MM.1S (cell line): ENCODE measurements at regions not wholly inside any gene's neighbourhood (a gene's known extent, or its start where the extent isn't known, plus 50 kb on each side); places are given as distances from the start of the nearest gene placed in this dataset.

Experiments used
- DNase-seq: peaks from one replicate; pipeline ENCODE4 v3.0.0-alpha.2; 2015
- H2AFZ ChIP-seq: fragments of 300-600 bp; sonication (generic); 2 replicates; pipeline ENCODE4 v1.6.0; 2016; ENCODE audit warnings: antibody characterized with exemption, low read length
- H3F3A ChIP-seq: fragments of 300-600 bp; sonication (generic); 2 replicates; pipeline ENCODE4 v1.6.1; 2016; ENCODE audit warnings: mild to moderate bottlenecking, antibody characterized with exemption, low read length, moderate library complexity, mixed read lengths; ENCODE audit not compliant: insufficient read depth
- H3K27ac ChIP-seq: fragments of 300-600 bp; sonication (generic); 2 replicates; pipeline ENCODE4 v1.5.1; 2016; ENCODE audit warnings: mild to moderate bottlenecking, low read length
- H3K27me3 ChIP-seq: fragments of 300-600 bp; sonication (generic); replicated peaks from 2 replicates; pipeline ENCODE4 v1.6.0; 2016; ENCODE audit warnings: low read length; ENCODE audit not compliant: insufficient read depth
- H3K36me3 ChIP-seq: fragments of 300-600 bp; sonication (generic); replicated peaks from 2 replicates; pipeline ENCODE4 v1.6.1; 2016; ENCODE audit warnings: mild to moderate bottlenecking, low read length, mixed read lengths; ENCODE audit not compliant: insufficient read depth
- H3K4me1 ChIP-seq: fragments of 300-600 bp; sonication (generic); 2 replicates; pipeline ENCODE4 v1.6.1; 2016; ENCODE audit warnings: low read length, mixed read lengths
- H3K4me2 ChIP-seq: fragments of 300-600 bp; sonication (generic); 2 replicates; pipeline ENCODE4 v1.6.0; 2016; ENCODE audit warnings: low read depth, low read length
- H3K4me3 ChIP-seq: fragments of 300-600 bp; sonication (generic); 2 replicates; pipeline ENCODE4 v1.5.1; 2016; ENCODE audit warnings: low read length, mixed read lengths
- H3K79me2 ChIP-seq: fragments of 300-600 bp; sonication (generic); 2 replicates; pipeline ENCODE4 v1.6.1; 2016; ENCODE audit warnings: mixed run types, low read length, mixed read lengths
- H3K9ac ChIP-seq: fragments of 300-600 bp; sonication (generic); 2 replicates; pipeline ENCODE4 v1.6.1; 2016; ENCODE audit warnings: low read length, mixed read lengths
- H3K9me2 ChIP-seq: fragments of 300-600 bp; sonication (generic); replicated peaks from 2 replicates; pipeline ENCODE4 v1.6.1; 2016; ENCODE audit warnings: mild to moderate bottlenecking, low read length, mixed read lengths; ENCODE audit not compliant: insufficient read depth
- H3K9me3 ChIP-seq: fragments of 300-600 bp; sonication (generic); replicated peaks from 2 replicates; pipeline ENCODE4 v1.6.1; 2016; ENCODE audit warnings: mild to moderate bottlenecking, low read length, mixed read lengths; ENCODE audit not compliant: insufficient read depth
- H4K20me1 ChIP-seq: fragments of 300-600 bp; sonication (generic); 2 replicates; pipeline ENCODE4 v1.6.1; 2016; ENCODE audit warnings: mild to moderate bottlenecking, low read length, moderate library complexity, mixed read lengths; ENCODE audit not compliant: insufficient read depth
- CTCF ChIP-seq: fragments of 300-600 bp; sonication (generic); IDR thresholded peaks from 2 replicates; pipeline ENCODE4 v1.5.1; 2016; ENCODE audit warnings: antibody characterized with exemption, low read length, mixed read lengths
- EZH2 ChIP-seq: fragments of 300-600 bp; sonication (generic); optimal IDR thresholded peaks from 2 replicates; pipeline ENCODE3; 2017; ENCODE audit warnings: low read depth, mild to moderate bottlenecking, antibody characterized with exemption, low read length, mixed read lengths
- EZH2phosphoT487 ChIP-seq: fragments of 300-600 bp; sonication (generic); IDR thresholded peaks from 2 replicates; pipeline ENCODE4 v1.6.1; 2018; ENCODE audit warnings: antibody characterized with exemption, low read length

- no peak overlapping the region for H3K9ac ChIP-seq
- no peak overlapping the region for H2AFZ ChIP-seq
- TF ChIP-seq EZH2 (no peak), EZH2phosphoT487 (no peak), CTCF (no peak)
- DNase-seq = no peak
- no peaks in the 10 kb centered on the region for H3K79me2 ChIP-seq
- H4K20me1 ChIP-seq = no peaks in the 10 kb centered on the region
- H3K36me3 ChIP-seq = no peaks in the 10 kb centered on the region
- H3K4me3 ChIP-seq = no peak overlapping the region
- H3K27ac ChIP-seq = no peak overlapping the region
- H3K4me1 ChIP-seq = no peaks in the 10 kb centered on the region
- no peaks in the 10 kb centered on the region for H3K9me2 ChIP-seq
- H3K4me2 ChIP-seq = no peak overlapping the region
- H3F3A ChIP-seq = no peaks in the 10 kb centered on the region
- H3K9me3 ChIP-seq = no peaks in the 10 kb centered on the region; the same call in 1 of the 2 replicates
- no peaks in the 10 kb centered on the region for H3K27me3 ChIP-seq
Observed at GRCh38 chr21:26784974-26785373, 60.2 kb downstream of the ADAMTS1 start.

- Histone ChIP-seq H3K4me2 (no peak overlapping the region), H3K27ac (no peak overlapping the region), H3K36me3 (no peaks in the 10 kb centered on the region; the same call in 1 of the 2 replicates)
Observed at GRCh38 chr21:26783466-26784195, 61.6 kb downstream of the ADAMTS1 start.

GRCh38 chr21:26782747-26783146 lies 62.5 kb downstream of the ADAMTS1 start:
- no peak overlapping the region for H3K4me2 ChIP-seq
- H3K27ac ChIP-seq = no peak overlapping the region
- no peaks in the 10 kb centered on the region for H4K20me1 ChIP-seq
- no peak overlapping the region for H2AFZ ChIP-seq
- no peaks in the 10 kb centered on the region for H3K27me3 ChIP-seq
- H3K9me2 ChIP-seq = no peaks in the 10 kb centered on the region
- H3K4me1 ChIP-seq = no peaks in the 10 kb centered on the region
- no peak overlapping the region for H3K4me3 ChIP-seq
- TF ChIP-seq CTCF (no peak), EZH2phosphoT487 (no peak), EZH2 (no peak)
- no peaks in the 10 kb centered on the region for H3F3A ChIP-seq
- no peaks in the 10 kb centered on the region for H3K79me2 ChIP-seq
- DNase-seq = no peak
- no peaks in the 10 kb centered on the region; the same call in 1 of the 2 replicates for H3K36me3 ChIP-seq
- no peak overlapping the region for H3K9ac ChIP-seq
- H3K9me3 ChIP-seq = no peaks in the 10 kb centered on the region; the same call in 1 of the 2 replicates

More at GRCh38 chr21:26783466-26784195, 61.6 kb downstream of the ADAMTS1 start:
- no peaks in the 10 kb centered on the region for H3F3A ChIP-seq
- H3K4me3 ChIP-seq = no peak overlapping the region
- H3K4me1 ChIP-seq = no peaks in the 10 kb centered on the region
- TF ChIP-seq CTCF (no peak), EZH2 (no peak), EZH2phosphoT487 (no peak)
- H4K20me1 ChIP-seq = no peaks in the 10 kb centered on the region
- no peaks in the 10 kb centered on the region for H3K9me2 ChIP-seq
- no peak overlapping the region for H2AFZ ChIP-seq
- no peaks in the 10 kb centered on the region for H3K79me2 ChIP-seq
- no peak for DNase-seq
- H3K9me3 ChIP-seq = no peaks in the 10 kb centered on the region; the same call in 1 of the 2 replicates
- no peaks in the 10 kb centered on the region for H3K27me3 ChIP-seq
- H3K9ac ChIP-seq = no peak overlapping the region
